ENCODE measurements at regions not wholly inside any gene's neighbourhood (a gene's known extent, or its start where the extent isn't known, plus 50 kb on each side); places are given as distances from the start of the nearest gene placed in this dataset.

GRCh38 chr4:186348433-186348832 lies 82.4 kb downstream of the F11 start:
- TF ChIP-seq POLR2A (IDR thresholded peaks at IDR 0.05; ENCODE audit: extremely low read depth, insufficient read length) (no peak), CTCF (IDR thresholded peaks at IDR 0.05; ENCODE audit: low read depth, low read length) (no peak)

All from NB4 (cell line).